ENCODE measurements at regions not wholly inside any gene's neighbourhood (a gene's known extent, or its start where the extent isn't known, plus 50 kb on each side); places are given as distances from the start of the nearest gene placed in this dataset.
"Not testable (repeated sequence)": the region's sequence is repeated elsewhere in the genome, so short reads cannot be mapped to it uniquely, and the experiment has no call there.

DNA sequence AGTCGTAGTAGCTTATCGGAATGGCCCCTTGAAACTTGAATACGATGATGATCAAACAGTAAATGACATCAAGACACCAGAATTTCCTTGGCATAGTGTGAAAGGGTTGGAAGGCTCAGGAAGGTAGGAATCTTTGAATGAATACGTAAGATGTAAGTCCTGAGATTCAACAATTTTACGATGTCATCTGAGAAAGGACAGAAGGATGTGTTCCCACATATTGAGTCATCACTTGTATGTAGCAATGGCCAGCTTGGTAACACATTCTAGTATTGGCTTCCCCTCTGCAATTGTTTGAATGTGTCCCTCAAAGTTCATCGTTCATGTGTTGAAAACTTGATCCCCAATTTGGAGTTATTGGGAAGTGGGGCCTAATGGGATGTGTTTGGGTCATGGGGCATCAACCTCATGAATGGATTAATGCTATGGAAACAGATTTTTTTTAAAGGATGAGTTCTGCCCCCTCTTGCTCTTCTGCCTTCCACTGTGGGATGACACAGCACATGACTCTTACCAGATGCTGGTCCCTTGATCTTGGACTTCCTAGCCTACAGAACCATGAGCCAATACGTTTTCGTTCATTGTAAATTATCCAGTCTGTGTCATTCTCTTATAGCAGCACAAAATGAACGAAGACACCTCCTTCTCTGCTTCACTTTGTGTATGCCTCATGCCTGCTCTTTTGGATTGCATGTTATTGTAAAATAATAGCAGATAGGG lies 284.6 kb downstream of the BCAT1 start:
- DNase-seq = no peak

DNA sequence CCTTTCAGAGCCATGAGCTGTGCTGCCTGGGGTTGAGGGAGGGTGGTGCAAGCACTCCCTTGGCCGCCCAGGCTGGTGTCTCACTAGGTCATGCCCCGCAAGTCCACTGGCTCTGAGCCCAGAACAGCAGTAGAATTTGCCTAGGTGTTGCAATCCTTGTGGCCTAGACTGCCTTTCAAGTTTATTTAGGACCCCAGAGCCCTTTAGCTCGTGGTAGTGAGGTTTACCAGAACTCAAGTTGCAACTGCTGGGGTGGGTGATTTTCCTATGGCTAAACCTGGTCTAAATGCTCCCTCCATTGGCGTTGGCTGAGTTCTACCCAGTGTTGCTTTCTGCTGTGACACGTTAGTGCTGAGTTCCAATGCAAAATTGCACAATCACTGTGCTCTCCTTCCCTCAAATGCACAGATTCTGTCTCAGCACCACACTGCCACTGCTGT lies 287.2 kb downstream of the BCAT1 start:
- DNase-seq = no peak

DNA sequence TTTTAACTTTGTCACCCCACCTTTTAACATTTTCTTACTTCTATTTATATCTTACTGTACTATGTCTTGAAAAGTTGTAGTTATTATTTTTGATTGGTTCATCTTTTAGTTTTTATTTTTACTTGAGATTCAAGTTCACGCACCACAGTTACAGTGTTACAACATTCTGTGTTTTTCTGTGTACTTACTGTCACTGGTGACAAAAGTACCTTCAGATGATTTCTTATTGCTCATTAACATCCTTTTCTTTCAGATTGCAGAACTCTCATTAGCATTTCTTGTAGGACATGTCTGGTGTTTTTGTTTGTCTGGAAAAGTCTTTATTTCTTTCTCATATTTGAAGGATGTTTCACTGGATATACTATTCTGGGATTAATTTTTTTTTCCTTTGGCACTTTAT lies 289.9 kb downstream of the BCAT1 start:
- DNase-seq = no peak

DNA sequence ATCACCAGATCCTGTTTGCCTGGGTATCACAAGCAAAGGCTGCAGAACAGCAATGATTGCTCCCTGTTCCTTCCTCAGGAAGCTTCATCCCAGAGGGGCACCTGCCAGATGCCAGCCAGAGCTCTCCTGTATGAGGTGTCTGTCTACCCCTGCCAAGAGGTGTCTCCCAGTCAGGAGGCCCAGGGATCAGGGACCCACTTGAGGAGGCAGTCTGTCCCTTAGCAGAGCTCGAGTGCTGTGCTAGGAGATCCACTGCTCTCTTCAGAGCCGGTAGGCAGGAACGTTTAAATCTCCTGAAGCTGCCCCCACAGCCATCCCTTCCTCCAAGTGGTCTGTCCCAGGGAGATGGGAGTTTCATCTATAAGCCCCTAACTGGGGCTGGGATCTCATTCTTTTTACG lies 294.6 kb downstream of the BCAT1 start:
- DNase-seq = not testable (repeated sequence)

DNA sequence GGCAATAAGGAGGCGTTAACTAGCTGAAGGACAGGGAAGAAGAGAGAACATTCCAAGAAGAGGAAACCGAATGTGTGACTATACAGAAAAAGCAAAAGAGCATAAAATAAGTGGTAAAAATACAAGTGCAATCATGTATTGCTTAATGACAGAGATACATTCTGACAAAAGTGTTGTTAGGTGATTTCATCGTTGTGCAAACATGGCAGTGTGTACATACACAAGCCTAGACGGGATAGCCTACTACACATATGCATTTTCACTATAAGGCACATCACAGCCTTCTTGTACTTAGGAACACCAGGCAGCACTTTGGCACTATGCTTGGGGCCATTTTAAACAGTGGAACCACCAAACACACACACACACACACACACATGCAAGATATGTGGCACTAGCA lies 299.3 kb downstream of the BCAT1 start:
- DNase-seq = no peak

DNA sequence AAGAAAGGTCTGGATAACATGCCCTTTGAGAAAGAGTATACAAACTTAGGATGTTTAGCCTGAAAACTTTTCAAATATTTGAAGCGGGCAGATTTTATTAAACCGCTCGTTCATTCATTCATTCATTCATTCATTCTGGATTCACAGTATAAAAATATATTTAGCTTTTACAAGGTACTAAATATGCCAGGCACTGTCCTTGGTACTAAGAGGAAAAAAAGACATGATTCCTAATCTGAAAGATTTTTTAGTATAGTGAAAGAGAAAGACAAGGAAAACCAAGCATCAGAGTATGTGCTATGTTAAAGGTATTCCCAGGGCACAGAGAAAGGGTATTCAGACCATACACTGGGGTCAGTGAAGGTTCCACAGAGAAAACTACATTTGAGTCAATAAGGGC lies 299.7 kb downstream of the BCAT1 start:
- DNase-seq = no peak

DNA sequence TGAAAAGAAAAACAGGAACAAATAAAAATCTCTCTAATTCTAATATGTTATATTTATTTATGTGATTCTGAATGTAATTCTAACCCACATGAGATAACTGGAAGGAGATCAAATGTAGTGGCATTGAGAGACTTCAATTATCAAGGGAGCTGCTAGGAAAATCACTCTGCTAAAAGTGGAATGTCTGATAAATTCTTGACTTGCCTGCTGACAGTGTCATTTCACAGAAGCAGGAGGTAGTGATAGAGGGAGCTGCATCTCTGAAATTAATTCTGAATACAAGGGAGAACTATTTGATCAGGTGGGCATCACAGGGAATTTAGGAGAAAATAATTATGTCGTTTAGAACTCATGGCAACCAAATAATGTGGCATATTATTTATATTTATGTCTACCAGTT lies 303.6 kb downstream of the BCAT1 start:
- no peak for DNase-seq

DNA sequence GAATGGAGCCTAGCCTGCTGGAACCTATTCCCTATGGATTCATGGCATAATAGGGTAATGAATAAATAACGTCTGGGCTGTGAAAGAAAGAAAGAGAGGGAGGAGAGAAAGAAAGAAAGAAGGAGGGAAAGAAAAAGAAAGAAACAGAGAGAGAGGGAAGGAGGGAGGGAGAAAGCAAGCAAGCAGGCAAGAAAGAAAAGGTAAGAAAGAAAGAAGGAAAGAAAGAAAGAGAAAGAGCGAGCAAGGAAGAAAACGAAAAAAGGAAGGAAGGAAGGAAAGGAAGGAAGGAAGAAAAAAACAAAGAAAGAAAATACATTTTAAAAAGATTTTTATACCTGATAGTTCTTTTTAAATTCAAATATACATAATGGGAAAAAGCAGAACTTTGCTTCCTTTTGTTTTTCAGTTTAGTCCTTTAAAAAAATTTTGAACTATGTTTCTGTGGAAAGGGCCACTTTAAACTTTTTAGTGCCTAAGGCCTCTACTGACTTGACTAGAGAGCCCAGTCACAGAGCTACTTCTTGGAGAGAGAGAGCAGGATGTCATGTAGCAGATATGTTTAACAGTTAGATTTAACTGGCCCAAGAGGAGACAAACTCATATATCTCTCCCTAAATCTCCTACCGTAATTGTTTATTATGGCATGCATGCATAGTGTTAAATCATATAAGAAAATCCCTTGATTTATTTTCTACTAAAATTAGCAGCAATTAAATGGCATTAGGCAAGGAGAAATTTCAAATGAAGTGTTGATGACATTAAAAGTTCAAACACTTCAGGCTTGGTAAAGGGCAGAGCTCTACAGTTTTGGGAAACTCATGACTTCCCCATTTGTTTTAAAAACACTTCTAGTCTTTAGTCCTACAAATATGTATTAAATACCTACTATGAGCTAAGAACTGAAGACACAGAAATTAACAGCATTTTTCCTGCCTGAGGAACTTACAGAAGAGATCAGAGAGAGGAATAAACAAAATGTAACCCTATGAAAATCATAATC lies 305.5 kb downstream of the BCAT1 start:
- DNase-seq = no peak

DNA sequence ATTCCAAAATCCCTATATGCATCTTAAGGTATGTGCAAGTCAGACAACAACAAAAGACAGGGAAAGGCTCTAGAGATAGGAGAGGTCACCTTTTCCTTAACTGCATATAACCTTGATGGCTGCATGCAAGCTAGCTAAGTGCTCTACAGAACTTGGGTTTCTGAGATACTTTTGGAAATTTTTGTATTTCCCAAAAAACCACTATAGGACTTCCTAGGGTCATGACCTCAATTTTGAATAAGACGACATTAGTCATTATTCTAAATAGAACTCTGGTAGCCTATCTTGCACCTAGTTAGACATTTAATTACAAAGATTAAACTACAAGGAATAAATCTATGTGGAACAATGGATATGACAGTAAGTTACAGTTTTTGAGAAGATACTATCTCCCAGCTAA lies 309.3 kb downstream of the BCAT1 start:
- no peak for DNase-seq

DNA sequence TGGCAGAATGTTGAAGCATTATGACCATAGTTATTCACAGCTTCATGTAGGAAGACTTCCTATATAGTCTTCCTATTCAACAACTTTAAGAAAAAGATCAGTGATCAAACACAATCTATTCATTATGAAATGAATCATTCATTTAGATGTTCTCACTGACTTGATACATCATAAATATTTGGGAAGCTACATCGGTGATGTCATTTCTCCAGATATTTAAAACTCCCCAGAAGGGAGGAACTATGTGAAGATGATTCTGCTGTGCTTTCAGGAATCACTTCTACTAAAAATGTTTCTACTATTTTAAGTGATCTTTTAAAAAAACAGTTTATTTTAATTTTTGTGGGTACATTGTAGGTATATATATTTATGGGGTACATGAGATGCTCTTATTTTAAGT lies 316.4 kb downstream of the BCAT1 start:
- no peak for DNase-seq

DNA sequence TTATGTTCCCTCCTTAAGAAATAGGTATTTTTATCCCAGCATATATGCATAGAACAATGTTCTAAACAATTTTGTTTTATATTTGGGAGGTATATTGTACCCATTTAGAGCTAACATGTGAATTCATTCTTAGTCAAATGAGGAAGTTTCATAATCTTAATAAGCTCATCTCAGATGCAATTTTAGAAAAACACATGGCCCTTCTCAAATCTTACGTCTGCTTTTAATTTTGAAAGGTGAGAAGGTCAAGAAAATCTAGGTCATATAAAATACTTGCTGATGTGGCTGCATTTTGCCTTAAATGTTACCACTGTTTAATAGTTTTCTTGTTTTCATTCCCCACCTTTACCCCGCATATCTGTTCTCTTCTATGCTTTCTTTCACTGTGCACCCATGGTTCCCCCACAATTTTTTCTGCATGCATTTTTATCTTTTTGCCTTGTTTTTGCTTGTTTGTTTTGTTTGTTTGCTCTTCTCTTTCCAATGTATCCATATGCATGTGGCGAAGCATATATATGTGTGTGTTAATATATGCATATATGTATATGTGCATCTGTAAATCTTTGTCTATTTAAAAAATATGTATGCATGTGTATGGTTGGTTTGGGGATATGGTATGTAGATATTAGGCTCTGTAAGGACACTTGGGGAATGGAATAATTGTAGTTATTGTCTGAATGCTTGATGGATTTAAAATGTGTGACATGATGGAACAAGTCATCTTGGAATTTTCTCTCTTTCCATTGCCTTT lies 317.1 kb downstream of the BCAT1 start:
- DNase-seq = no peak

DNA sequence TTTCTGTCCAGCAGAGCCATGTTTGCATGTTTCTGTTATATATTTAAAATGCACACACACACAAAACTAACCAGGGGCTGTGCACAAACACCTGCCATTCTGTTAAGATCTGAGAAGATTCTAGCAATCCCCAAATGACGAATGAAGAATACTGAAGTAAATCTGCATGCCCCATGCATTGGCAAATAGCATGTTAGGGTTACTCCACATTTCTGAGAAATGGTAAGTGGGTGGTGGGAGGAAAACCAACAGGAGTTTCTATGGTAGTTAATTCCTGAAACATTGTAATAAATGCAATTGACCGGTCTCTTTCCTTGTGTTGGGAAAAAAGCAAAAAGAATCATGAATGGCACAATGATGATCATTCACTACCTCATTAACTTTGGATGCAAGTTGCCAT lies 318.0 kb downstream of the BCAT1 start:
- DNase-seq = no peak

DNA sequence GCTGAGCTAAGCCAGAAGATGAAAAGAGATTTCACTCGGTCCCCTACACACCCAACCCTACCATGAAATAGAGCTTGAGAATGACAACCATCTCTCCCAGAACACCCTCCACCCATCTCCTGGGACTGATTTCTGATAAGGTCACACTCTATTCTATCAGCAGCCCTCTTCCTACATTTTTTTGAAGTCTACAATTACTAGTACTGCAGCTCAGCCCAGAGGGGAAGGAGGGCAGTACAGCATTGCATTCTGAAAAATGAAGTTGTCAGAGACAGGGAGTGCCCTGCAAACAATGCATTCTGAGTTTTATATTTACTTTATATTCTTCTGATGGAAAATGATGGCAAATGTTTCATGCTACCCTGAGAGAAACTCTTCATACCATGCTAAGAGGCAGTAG lies 318.5 kb downstream of the BCAT1 start:
- DNase-seq = no peak

DNA sequence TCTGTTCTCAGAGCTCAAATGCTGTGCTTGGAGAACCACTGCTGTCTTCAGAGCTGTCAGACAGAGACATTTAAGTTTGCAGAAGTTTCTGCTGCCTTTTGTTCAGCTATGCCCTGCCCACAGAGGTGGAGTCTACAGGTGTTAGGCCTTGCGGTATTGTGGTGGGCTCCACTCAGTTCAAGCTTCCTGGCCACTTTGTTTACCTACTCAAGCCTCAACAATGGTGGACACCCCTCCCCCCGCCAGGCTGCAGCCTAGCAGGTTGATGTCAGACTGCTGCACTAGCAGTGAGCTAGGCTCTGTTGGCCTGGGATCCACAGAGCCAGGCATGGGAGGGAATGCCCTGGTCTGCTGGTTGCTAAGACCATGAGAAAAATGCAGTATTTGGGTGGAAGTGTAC lies 323.8 kb downstream of the BCAT1 start:
- no peak for DNase-seq

DNA sequence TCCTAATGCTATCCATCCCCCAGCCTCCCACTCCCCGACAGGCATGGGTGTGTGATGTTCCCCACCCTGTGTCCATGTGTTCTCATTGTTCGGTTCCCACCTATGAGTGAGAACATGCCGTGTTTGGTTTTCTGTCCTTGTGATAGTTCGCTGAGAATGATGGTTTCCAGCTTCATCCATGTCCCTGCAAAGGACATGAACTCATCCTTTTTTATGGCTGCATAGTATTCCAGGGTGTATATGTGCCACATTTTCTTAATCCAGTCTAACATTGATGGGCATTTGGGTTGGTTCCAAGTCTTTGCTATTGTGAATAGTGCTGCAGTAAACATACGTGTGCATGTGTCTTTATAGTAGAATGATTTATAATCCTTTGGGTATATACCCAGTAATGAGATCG lies 328.9 kb downstream of the BCAT1 start:
- DNase-seq = not testable (repeated sequence)

DNA sequence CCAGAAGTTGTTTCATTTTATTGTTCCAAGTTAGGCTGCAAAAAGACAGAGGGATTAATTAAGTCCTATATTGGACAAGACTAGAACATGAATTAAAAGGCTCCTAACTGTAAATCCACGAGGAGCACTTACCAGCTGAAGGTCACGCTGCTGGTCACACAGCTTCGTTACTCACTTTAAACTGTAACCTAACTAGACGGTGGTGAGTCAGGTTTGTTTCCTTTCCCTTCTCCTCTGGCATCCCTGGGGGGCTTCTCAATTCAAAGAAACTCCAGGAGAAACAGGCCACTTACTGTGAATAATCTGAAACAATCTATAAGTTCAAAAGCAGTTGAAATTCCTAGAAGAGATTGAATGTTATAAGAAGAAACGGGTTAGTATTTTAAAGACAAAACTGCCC lies 331.4 kb downstream of the BCAT1 start:
- DNase-seq = no peak

DNA sequence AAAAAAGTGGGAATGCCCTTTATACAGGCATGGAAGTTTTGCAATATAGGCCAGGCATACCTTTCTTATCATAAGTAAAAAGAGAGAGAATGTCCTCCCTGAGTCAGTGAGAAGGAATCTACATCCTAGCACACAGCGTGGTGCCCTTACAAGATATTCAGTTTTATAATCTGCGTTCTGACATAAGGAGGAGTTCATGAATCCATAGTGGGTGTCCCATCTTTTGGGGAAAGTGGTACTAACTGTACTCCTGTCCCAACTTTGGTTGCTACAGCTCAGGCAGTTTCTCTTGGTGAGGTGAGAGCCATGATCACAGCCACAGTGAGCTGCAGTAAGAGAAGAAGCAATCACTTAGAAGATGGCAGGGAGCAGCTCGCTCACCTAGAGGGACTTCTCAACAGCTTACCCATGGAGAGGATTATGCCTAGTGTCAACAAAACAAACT lies 332.9 kb downstream of the BCAT1 start:
- DNase-seq = no peak

DNA sequence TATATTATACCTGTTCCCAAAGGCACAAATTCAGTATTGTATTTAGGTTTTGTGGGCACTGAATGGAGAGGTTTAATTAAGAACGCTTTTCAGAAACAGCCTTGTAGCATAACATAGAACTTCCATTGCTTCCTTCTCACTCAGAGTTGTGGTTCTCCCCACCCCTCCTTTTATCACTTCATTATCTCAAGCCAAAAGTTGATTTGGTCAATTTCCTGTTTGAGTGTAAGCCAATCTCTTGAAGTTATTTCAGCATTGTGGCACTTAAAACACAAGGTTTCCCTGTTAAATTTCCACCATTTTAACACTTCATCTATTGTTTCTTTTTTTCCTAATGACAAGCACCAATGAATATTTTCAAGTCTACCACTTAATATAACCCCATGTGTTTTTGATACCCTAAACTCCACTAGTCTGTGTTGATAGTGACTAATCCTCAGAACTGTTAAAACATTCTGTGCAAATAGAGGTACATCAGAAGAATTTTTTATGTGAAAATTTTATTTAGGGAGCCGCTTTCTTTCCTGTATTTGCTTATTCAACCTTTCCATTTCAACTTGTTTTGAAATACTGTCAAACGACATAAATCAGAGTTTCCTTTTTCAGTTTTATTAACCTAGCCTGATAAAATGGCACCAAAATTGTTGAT lies 340.1 kb downstream of the BCAT1 start:
- DNase-seq = no peak

DNA sequence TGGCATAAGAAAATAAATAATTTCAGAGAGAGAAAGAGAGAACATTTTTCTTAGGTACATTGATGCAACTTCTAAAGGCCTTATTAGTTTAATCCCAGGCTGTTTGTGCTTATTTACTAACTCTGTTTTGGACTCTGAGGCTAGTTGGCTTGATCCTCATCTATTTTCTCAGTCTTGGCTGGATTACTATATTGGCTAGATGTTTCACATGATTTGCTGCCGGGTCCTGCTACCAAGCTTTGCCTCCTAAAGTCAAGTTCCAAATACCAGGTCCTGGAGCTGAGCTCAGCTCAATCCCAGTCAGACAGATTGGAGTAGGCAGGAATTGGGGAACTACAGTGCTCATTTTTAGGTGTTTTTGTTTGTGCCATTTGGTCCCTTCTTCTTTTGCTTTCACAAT lies 340.8 kb downstream of the BCAT1 start:
- no peak for DNase-seq

DNA sequence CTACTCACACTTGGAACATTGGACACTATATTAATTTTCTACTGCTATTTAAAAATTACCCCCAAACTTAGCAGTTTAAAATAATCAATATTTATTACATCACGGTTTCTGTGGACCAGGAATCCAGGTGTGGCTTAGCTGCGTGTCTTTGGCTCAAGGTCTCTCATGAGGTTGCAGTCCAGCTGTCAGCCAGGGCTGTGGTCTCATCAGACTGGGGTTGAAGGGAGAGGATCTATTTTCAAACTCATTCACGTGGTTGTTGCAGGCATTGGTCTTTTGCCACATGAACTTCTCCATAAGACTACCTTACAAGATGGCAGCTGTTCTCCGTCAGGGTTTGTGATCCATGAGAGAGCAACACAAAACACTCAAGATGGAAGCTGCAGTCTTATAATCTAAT lies 343.0 kb downstream of the BCAT1 start:
- no peak for DNase-seq

DNA sequence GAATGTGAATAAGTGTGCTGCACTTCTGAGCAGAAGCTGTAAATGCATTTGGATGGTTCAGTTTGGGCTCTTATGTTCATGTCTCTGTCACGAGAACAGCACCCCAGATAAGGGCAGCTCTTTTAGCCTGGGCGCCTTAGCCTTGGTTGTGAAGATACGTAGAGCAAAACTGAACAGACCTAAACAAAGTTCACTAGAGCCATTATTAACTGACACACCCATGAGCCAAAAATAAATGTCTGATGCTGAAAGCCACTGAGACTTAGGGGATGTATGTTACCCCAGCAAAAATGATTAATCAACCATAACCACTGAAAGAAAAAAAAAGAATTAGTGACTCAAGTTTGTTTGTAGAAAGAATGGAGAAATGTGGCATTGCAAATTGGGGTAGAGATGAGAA lies 343.4 kb downstream of the BCAT1 start:
- DNase-seq = no peak

DNA sequence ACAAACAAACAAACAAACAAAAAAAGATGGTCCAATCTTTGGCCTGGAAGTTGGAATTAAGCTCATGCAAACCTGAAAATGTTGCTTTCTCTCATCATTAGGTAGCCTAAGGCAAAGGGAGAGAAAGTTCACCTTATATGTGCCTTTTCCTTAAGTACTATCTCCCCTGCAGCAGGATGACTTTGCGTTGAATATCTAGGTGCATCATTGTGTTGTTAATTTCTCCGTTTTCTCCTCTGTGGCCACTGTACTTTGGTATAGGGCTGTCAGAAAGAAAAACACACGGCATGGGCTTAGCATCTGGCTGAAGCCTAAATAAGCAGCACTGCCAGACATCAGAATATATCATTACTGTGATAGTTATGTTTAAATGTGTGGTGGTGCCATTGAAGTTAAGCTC lies 345.5 kb downstream of the BCAT1 start:
- DNase-seq = no peak

DNA sequence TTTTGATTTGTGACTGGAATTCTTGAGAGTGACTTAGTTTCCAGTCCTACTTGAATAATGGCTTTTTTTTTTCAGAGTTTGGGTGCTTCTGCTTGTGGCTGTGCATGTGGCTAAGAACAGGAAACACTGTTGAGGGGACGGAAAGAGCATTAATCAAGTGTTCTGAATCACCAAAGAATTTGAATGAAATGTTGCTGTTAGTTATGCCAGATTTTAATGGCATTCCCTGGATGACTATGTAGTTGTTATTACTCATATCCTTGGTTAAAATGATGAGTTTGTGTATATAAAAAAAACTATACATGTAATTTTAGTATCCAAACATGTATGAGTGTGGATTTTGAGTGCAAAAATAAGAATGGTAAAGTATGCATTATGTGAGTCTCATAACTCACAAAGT lies 347.9 kb downstream of the BCAT1 start:
- no peak for DNase-seq
